ENCODE measurements at regions not wholly inside any gene's neighbourhood (a gene's known extent, or its start where the extent isn't known, plus 50 kb on each side); places are given as distances from the start of the nearest gene placed in this dataset.

DNA sequence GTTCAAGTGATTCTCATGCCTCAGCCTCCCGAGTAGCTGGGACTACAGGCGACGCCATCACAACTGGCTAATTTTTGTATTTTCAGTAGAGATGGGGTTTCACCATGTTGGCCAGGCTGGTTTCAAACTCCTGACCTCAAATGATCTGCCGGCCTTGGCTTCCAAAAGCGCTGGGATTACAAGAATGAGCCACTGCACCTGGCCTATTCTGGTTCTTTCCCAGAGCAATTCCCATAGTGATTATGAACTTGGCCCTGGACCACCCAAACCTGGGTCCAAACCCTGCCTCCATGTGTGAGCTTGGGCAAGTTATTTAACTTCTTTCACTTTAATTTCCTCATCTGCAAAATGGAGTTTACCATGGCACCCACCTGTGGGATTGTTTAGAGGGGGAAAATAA is 61.5 kb upstream of the HEPHL1 start:
- TF ChIP-seq, protein P1, sequence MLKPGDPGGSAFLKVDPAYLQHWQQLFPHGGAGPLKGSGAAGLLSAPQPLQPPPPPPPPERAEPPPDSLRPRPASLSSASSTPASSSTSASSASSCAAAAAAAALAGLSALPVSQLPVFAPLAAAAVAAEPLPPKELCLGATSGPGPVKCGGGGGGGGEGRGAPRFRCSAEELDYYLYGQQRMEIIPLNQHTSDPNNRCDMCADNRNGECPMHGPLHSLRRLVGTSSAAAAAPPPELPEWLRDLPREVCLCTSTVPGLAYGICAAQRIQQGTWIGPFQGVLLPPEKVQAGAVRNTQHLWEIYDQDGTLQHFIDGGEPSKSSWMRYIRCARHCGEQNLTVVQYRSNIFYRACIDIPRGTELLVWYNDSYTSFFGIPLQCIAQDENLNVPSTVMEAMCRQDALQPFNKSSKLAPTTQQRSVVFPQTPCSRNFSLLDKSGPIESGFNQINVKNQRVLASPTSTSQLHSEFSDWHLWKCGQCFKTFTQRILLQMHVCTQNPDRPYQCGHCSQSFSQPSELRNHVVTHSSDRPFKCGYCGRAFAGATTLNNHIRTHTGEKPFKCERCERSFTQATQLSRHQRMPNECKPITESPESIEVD (tag by site-specific recombination; IDR thresholded peaks at IDR 0.05), result no peak
- TF ChIP-seq ZNF768 (tag by site-specific recombination; IDR thresholded peaks at IDR 0.05), result no peak
- TF ChIP-seq ZNF157 (tag by site-specific recombination; IDR thresholded peaks at IDR 0.05), result no peak
- no peak for TF ChIP-seq ZNF155 (tag by site-specific recombination; IDR thresholded peaks at IDR 0.05)
- TF ChIP-seq ZNF518A (tag by site-specific recombination; conservative IDR thresholded peaks at IDR 0.05; ENCODE audit: low read depth), result no peak
- TF ChIP-seq SCRT2 (tag by site-specific recombination; IDR thresholded peaks at IDR 0.05), result peak; percentile 29; the same call in 1 of the 2 replicates
- no peak for TF ChIP-seq EGR2 (tag by site-specific recombination; IDR thresholded peaks at IDR 0.05; ENCODE audit: low read depth)
- TF ChIP-seq RBAK (tag by site-specific recombination; IDR thresholded peaks at IDR 0.05), result no peak

DNA sequence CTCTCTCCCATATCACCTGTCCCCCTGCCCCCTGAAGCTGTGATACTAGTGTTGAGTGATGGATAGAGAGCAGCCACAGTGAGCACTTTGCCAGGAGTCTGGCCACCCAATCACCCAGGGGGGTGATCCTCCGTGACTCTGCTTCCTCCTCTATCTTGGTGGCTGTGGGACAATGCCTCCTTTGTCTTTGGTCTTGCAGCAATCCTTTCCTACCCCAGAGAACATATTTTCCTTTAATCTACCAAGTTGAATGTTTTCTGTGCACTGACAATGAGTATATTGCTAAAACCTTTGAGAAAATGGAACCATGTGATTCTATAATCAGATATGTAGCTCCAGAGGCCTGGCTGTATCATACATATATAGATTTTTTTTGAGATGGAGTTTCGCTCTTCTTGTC is 58.1 kb upstream of the HEPHL1 start:
- Histone ChIP-seq H3K4me1 (ENCODE audit: control insufficient read depth, insufficient read depth, low read length) (no peaks in the 10 kb centered on the region), H3K9me3 (ENCODE audit: control insufficient read depth, insufficient read depth, low read depth, low read length) (no peaks in the 10 kb centered on the region), H3K36me3 (ENCODE audit: control insufficient read depth in 2 of 2, insufficient read depth in 1 of 2, low read length in 2 of 2) (no peaks in the 10 kb centered on the region), H3K4me3 (ENCODE audit: low read depth, low read length) (no peak overlapping the region), H3K27ac (ENCODE audit: extremely low read depth, low read depth, low read length) (no peak overlapping the region)
- no peak for TF ChIP-seq ZNF121 (tag by site-specific recombination; IDR thresholded peaks at IDR 0.05)
- TF ChIP-seq ZNF433 (tag by site-specific recombination; IDR thresholded peaks at IDR 0.05; ENCODE audit: low read depth), result no peak
- no peak for TF ChIP-seq ZSCAN23 (tag by site-specific recombination; IDR thresholded peaks at IDR 0.05)
- no peak for TF ChIP-seq EGR2 (tag by site-specific recombination; IDR thresholded peaks at IDR 0.05; ENCODE audit: low read depth)
- TF ChIP-seq MZF1 (tag by site-specific recombination; IDR thresholded peaks at IDR 0.05; ENCODE audit: borderline replicate concordance), result no peak
- TF ChIP-seq SP3 (tag by site-specific recombination; IDR thresholded peaks at IDR 0.05), result no peak
- no peak for TF ChIP-seq ZFP41 (tag by site-specific recombination; IDR thresholded peaks at IDR 0.05; ENCODE audit: borderline replicate concordance)
- no peak for TF ChIP-seq ZNF324 (tag by site-specific recombination; IDR thresholded peaks at IDR 0.05)
- TF ChIP-seq ZFP3 (tag by site-specific recombination; IDR thresholded peaks at IDR 0.05; ENCODE audit: low read depth), result no peak
- no peak for TF ChIP-seq ZBTB48 (tag by site-specific recombination; IDR thresholded peaks at IDR 0.05)
- no peak for TF ChIP-seq ZNF561 (tag by site-specific recombination; IDR thresholded peaks at IDR 0.05; ENCODE audit: borderline replicate concordance)
- ChIA-PET CTCF (no interaction called here), POLR2A (no interaction called here)

More for the DNA sequence above, 61.5 kb upstream of the HEPHL1 start:
- Histone ChIP-seq H3K4me3 (ENCODE audit: low read depth, low read length) (no peak overlapping the region), H3K4me1 (ENCODE audit: control insufficient read depth, insufficient read depth, low read length) (no peaks in the 10 kb centered on the region), H3K27ac (ENCODE audit: extremely low read depth, low read depth, low read length) (no peak overlapping the region), H3K9me3 (ENCODE audit: control insufficient read depth, insufficient read depth, low read depth, low read length) (no peaks in the 10 kb centered on the region), H3K36me3 (ENCODE audit: control insufficient read depth in 2 of 2, insufficient read depth in 1 of 2, low read length in 2 of 2) (no peaks in the 10 kb centered on the region)
- ChIA-PET POLR2A (no interaction called here), CTCF (no interaction called here)

Measured in HEK293 (cell line).